ENCODE measurements at regions not wholly inside any gene's neighbourhood (a gene's known extent, or its start where the extent isn't known, plus 50 kb on each side); places are given as distances from the start of the nearest gene placed in this dataset.

GRCh38 chr5:138698713-138699112 lies 54.5 kb upstream of the CTNNA1 start:
- H3K79me2 ChIP-seq (ENCODE audit: control insufficient read depth, insufficient read depth, low read length) = no peaks in the 10 kb centered on the region
- no peaks in the 10 kb centered on the region for H3K27me3 ChIP-seq (ENCODE audit: control insufficient read depth, extremely low read depth, insufficient read depth, low read length)
- no peak overlapping the region for H3K9ac ChIP-seq (ENCODE audit: control insufficient read depth, extremely low read depth, insufficient read depth, low read length)
- no peaks in the 10 kb centered on the region for H3K9me1 ChIP-seq (ENCODE audit: control insufficient read depth, extremely low read depth, insufficient read depth, low read length)
- no peak for FAIRE-seq
- H3K36me3 ChIP-seq (ENCODE audit: control insufficient read depth in 2 of 2, extremely low read depth in 1 of 2, insufficient read depth in 2 of 2, low read length in 2 of 2) = no peaks in the 10 kb centered on the region
- H3K4me1 ChIP-seq (ENCODE audit: control insufficient read depth, extremely low read depth, insufficient read depth, low read length) = peaks cover 24% of the 10 kb centered on the region
- H3K4me3 ChIP-seq (ENCODE audit: control insufficient read depth in 2 of 3, extremely low read depth in 1 of 3, insufficient read depth in 2 of 3, low read depth in 1 of 3, low read length in 3 of 3) = no peak overlapping the region
- no peaks in the 10 kb centered on the region for H3K9me3 ChIP-seq (ENCODE audit: control insufficient read depth, low read depth, low read length)
- no peak overlapping the region for H3K27ac ChIP-seq (ENCODE audit: control insufficient read depth, insufficient read depth, low read length)
- DNase-seq (ENCODE audit: low read depth, low spot score) = no peak
- H3K4me2 ChIP-seq (ENCODE audit: control insufficient read depth, extremely low read depth, insufficient read depth, low read depth, low read length) = no peak overlapping the region
- no peaks in the 10 kb centered on the region for H4K20me1 ChIP-seq (ENCODE audit: control insufficient read depth, extremely low read depth, insufficient read depth, low read length)
- no peak overlapping the region for H2AFZ ChIP-seq (ENCODE audit: control insufficient read depth, low read length)
- dilution Hi-C loops (cut with MboI; ENCODE audit: extremely low pct_ligation_motif_present, low sequenced_read_pairs) = no loop called here
- TF ChIP-seq EZH2 (IDR thresholded peaks at IDR 0.05; ENCODE audit: low read length) = no peak
- TF ChIP-seq CTCF (optimal IDR thresholded peaks at IDR 0.05 in 1 of 3, IDR thresholded peaks at IDR 0.05 in 1 of 3, conservative IDR thresholded peaks at IDR 0.05 in 1 of 3; ENCODE audit: extremely low read depth in 1 of 3, insufficient read depth in 2 of 3, low read length in 3 of 3) = no peak

GRCh38 chr5:138697720-138698360 lies 55.4 kb upstream of the CTNNA1 start:
- peaks cover 24% of the 10 kb centered on the region for H3K4me1 ChIP-seq (ENCODE audit: control insufficient read depth, extremely low read depth, insufficient read depth, low read length)
- no peak overlapping the region for H3K9ac ChIP-seq (ENCODE audit: control insufficient read depth, extremely low read depth, insufficient read depth, low read length)
- no peaks in the 10 kb centered on the region for H3K79me2 ChIP-seq (ENCODE audit: control insufficient read depth, insufficient read depth, low read length)
- no peaks in the 10 kb centered on the region for H3K27me3 ChIP-seq (ENCODE audit: control insufficient read depth, extremely low read depth, insufficient read depth, low read length)
- no peaks in the 10 kb centered on the region for H3K36me3 ChIP-seq (ENCODE audit: control insufficient read depth in 2 of 2, extremely low read depth in 1 of 2, insufficient read depth in 2 of 2, low read length in 2 of 2)
- H3K9me1 ChIP-seq (ENCODE audit: control insufficient read depth, extremely low read depth, insufficient read depth, low read length) = no peaks in the 10 kb centered on the region
- no peak overlapping the region for H3K4me2 ChIP-seq (ENCODE audit: control insufficient read depth, extremely low read depth, insufficient read depth, low read depth, low read length)
- DNase-seq (ENCODE audit: low read depth, low spot score) (no peak), FAIRE-seq (no peak)
- H3K9me3 ChIP-seq (ENCODE audit: control insufficient read depth, low read depth, low read length) = no peaks in the 10 kb centered on the region
- no peak overlapping the region for H2AFZ ChIP-seq (ENCODE audit: control insufficient read depth, low read length)
- dilution Hi-C loops (cut with MboI; ENCODE audit: extremely low pct_ligation_motif_present, low sequenced_read_pairs) = no loop called here
- H3K4me3 ChIP-seq (ENCODE audit: control insufficient read depth in 2 of 3, extremely low read depth in 1 of 3, insufficient read depth in 2 of 3, low read depth in 1 of 3, low read length in 3 of 3) = no peak overlapping the region
- H3K27ac ChIP-seq (ENCODE audit: control insufficient read depth, insufficient read depth, low read length) = no peak overlapping the region
- no peak for TF ChIP-seq EZH2 (IDR thresholded peaks at IDR 0.05; ENCODE audit: low read length)
- no peaks in the 10 kb centered on the region for H4K20me1 ChIP-seq (ENCODE audit: control insufficient read depth, extremely low read depth, insufficient read depth, low read length)

- Histone ChIP-seq H2AFZ (ENCODE audit: control insufficient read depth, low read length) (no peak overlapping the region), H3K4me1 (ENCODE audit: control insufficient read depth, extremely low read depth, insufficient read depth, low read length) (peaks cover 24% of the 10 kb centered on the region)
Observed at GRCh38 chr5:138696501-138696900, 56.7 kb upstream of the CTNNA1 start.

More at GRCh38 chr5:138696501-138696900, 56.7 kb upstream of the CTNNA1 start:
- Histone ChIP-seq H4K20me1 (ENCODE audit: control insufficient read depth, extremely low read depth, insufficient read depth, low read length) (no peaks in the 10 kb centered on the region), H3K27ac (ENCODE audit: control insufficient read depth, insufficient read depth, low read length) (no peak overlapping the region), H3K9me1 (ENCODE audit: control insufficient read depth, extremely low read depth, insufficient read depth, low read length) (no peaks in the 10 kb centered on the region), H3K27me3 (ENCODE audit: control insufficient read depth, extremely low read depth, insufficient read depth, low read length) (no peaks in the 10 kb centered on the region), H3K4me3 (ENCODE audit: control insufficient read depth in 2 of 3, extremely low read depth in 1 of 3, insufficient read depth in 2 of 3, low read depth in 1 of 3, low read length in 3 of 3) (no peak overlapping the region), H3K9me3 (ENCODE audit: control insufficient read depth, low read depth, low read length) (no peaks in the 10 kb centered on the region), H3K4me2 (ENCODE audit: control insufficient read depth, extremely low read depth, insufficient read depth, low read depth, low read length) (peak overlapping the region; percentile 7), H3K79me2 (ENCODE audit: control insufficient read depth, insufficient read depth, low read length) (no peaks in the 10 kb centered on the region), H3K36me3 (ENCODE audit: control insufficient read depth in 2 of 2, extremely low read depth in 1 of 2, insufficient read depth in 2 of 2, low read length in 2 of 2) (no peaks in the 10 kb centered on the region), H3K9ac (ENCODE audit: control insufficient read depth, extremely low read depth, insufficient read depth, low read length) (no peak overlapping the region)
- peak; percentile 54 for DNase-seq (ENCODE audit: low read depth, low spot score)
- peak; percentile 32 for FAIRE-seq
- no peak for TF ChIP-seq EZH2 (IDR thresholded peaks at IDR 0.05; ENCODE audit: low read length)
- dilution Hi-C loops (cut with MboI; ENCODE audit: extremely low pct_ligation_motif_present, low sequenced_read_pairs) = no loop called here
